ENCODE measurements at regions not wholly inside any gene's neighbourhood (a gene's known extent, or its start where the extent isn't known, plus 50 kb on each side); places are given as distances from the start of the nearest gene placed in this dataset.

GRCh38 chr5:42908509-42909488 lies 97.1 kb upstream of the SELENOP start:
- TF ChIP-seq CTCF (IDR thresholded peaks at IDR 0.05; ENCODE audit: partially characterized antibody, unreplicated experiment): peak; percentile 87
- DNase-seq: peak; percentile 90
- Mint-ChIP-seq H3K4me1 (ENCODE audit: low read depth, unreplicated experiment) (peaks cover 2% of the 10 kb centered on the region), H3K27ac (ENCODE audit: unreplicated experiment) (peak overlapping the region; percentile 62), H3K36me3 (ENCODE audit: unreplicated experiment) (no peaks in the 10 kb centered on the region), H3K27me3 (ENCODE audit: unreplicated experiment) (peaks cover 5% of the 10 kb centered on the region), H3K9me3 (ENCODE audit: unreplicated experiment) (peaks cover 5% of the 10 kb centered on the region), H3K4me3 (ENCODE audit: unreplicated experiment) (peak overlapping the region; percentile 91)

- H3K27me3 Mint-ChIP-seq (ENCODE audit: unreplicated experiment): peaks cover 5% of the 10 kb centered on the region
- peaks cover 2% of the 10 kb centered on the region for H3K4me1 Mint-ChIP-seq (ENCODE audit: low read depth, unreplicated experiment)
- H3K9me3 Mint-ChIP-seq (ENCODE audit: unreplicated experiment): peaks cover 5% of the 10 kb centered on the region
- H3K4me3 Mint-ChIP-seq (ENCODE audit: unreplicated experiment): peak overlapping the region; percentile 91
- H3K36me3 Mint-ChIP-seq (ENCODE audit: unreplicated experiment): no peaks in the 10 kb centered on the region
- TF ChIP-seq CTCF (IDR thresholded peaks at IDR 0.05; ENCODE audit: partially characterized antibody, unreplicated experiment): no peak
- no peak for DNase-seq
- H3K27ac Mint-ChIP-seq (ENCODE audit: unreplicated experiment): no peak overlapping the region
Measured at GRCh38 chr5:42908086-42908485, 96.4 kb upstream of the SELENOP start.

GRCh38 chr5:42905827-42906226 lies 94.1 kb upstream of the SELENOP start:
- no peak overlapping the region for H3K4me3 Mint-ChIP-seq (ENCODE audit: unreplicated experiment)
- peaks cover 5% of the 10 kb centered on the region for H3K27me3 Mint-ChIP-seq (ENCODE audit: unreplicated experiment)

GRCh38 chr5:42900734-42901133 lies 89.0 kb upstream of the SELENOP start:
- Mint-ChIP-seq H3K36me3 (ENCODE audit: unreplicated experiment) (no peaks in the 10 kb centered on the region), H3K27ac (ENCODE audit: unreplicated experiment) (no peak overlapping the region), H3K4me1 (ENCODE audit: low read depth, unreplicated experiment) (peaks cover 7% of the 10 kb centered on the region), H3K9me3 (ENCODE audit: unreplicated experiment) (peaks cover 1% of the 10 kb centered on the region), H3K4me3 (ENCODE audit: unreplicated experiment) (no peak overlapping the region), H3K27me3 (ENCODE audit: unreplicated experiment) (peaks cover 3% of the 10 kb centered on the region)
- TF ChIP-seq CTCF (IDR thresholded peaks at IDR 0.05; ENCODE audit: partially characterized antibody, unreplicated experiment): no peak
- DNase-seq: no peak

More at GRCh38 chr5:42905827-42906226, 94.1 kb upstream of the SELENOP start:
- no peak for TF ChIP-seq CTCF (IDR thresholded peaks at IDR 0.05; ENCODE audit: partially characterized antibody, unreplicated experiment)
- DNase-seq: no peak
- no peaks in the 10 kb centered on the region for H3K36me3 Mint-ChIP-seq (ENCODE audit: unreplicated experiment)
- peaks cover 9% of the 10 kb centered on the region for H3K4me1 Mint-ChIP-seq (ENCODE audit: low read depth, unreplicated experiment)
- H3K9me3 Mint-ChIP-seq (ENCODE audit: unreplicated experiment): peaks cover 5% of the 10 kb centered on the region
- no peak overlapping the region for H3K27ac Mint-ChIP-seq (ENCODE audit: unreplicated experiment)

- Mint-ChIP-seq H3K27ac (ENCODE audit: unreplicated experiment) (no peak overlapping the region), H3K4me1 (ENCODE audit: low read depth, unreplicated experiment) (peaks cover 7% of the 10 kb centered on the region), H3K9me3 (ENCODE audit: unreplicated experiment) (peaks cover 1% of the 10 kb centered on the region), H3K4me3 (ENCODE audit: unreplicated experiment) (no peak overlapping the region), H3K27me3 (ENCODE audit: unreplicated experiment) (peaks cover 3% of the 10 kb centered on the region), H3K36me3 (ENCODE audit: unreplicated experiment) (no peaks in the 10 kb centered on the region)
- no peak for TF ChIP-seq CTCF (IDR thresholded peaks at IDR 0.05; ENCODE audit: partially characterized antibody, unreplicated experiment)
- DNase-seq: no peak
Measured at GRCh38 chr5:42898760-42899159, 87.1 kb upstream of the SELENOP start.

Data from glutamatergic neuron (in vitro differentiated cells).